CD1c-positive myeloid dendritic cell (primary cell): ENCODE measurements at regions not wholly inside any gene's neighbourhood (a gene's known extent, or its start where the extent isn't known, plus 50 kb on each side); places are given as distances from the start of the nearest gene placed in this dataset.
"Not testable (repeated sequence)": the region's sequence is repeated elsewhere in the genome, so short reads cannot be mapped to it uniquely, and the experiment has no call there.

Source experiments
- DNase-seq: peaks from one replicate; pipeline ENCODE4 v3.0.0-alpha.2; 2016; ENCODE audit errors: extremely low spot score

DNA sequence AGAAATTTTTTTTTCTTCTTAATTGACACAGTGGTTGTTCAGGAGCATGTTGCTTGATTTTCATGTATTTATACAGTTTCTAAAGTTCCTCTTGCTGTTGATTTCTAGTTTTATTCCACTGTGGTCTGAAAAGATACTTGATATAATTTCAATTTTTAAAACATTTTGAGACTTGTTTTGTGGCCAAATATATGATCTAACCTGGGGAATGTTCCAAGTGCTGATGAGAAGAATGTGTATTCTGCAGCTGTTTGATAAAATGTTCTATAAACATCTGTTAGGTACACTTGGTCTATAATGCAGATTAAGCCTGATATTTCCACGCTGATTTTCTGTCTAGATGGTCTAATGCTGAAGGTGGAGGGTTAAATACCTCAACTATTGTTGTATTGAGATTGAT, 151.4 kb upstream of the IFNG-AS1 start:
- no peak for DNase-seq

DNA sequence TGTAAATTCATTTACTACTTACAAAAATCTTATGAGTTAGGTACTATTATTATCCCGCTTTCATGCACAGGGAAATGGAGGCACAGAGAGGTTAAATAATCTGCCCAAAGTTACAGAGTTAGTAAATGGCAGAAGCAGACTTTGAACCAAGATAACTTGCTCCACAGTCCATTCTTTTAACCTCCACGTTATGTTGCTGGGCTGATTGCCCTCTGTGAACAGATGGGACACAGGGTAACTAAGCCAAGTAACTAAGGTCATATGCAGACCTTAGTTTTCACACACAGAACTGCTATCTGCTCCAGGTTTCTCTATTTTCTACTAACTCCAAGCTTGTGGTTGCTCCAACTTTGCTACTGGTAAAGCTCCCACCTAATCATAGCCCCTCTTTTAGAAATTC, 147.1 kb upstream of the IFNG-AS1 start:
- DNase-seq, result no peak

DNA sequence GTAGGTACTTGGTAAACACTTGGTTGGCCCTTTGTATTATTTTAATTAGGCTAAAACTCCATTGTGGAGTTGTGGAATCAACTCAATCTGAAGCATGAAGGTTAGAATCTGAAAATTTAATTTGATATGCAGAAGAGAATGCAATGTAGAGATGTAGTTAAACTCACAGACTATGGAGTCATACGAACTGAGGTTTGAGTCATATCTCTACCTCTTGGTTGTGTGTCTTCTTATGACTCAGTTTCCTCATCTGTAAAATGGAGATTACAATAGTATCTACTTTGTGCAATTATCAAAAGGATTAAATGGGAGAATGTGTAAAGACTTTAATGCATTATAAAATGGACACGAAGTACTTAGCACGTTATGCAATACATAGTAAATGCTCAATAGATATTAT, 146.0 kb upstream of the IFNG-AS1 start:
- DNase-seq, result no peak

DNA sequence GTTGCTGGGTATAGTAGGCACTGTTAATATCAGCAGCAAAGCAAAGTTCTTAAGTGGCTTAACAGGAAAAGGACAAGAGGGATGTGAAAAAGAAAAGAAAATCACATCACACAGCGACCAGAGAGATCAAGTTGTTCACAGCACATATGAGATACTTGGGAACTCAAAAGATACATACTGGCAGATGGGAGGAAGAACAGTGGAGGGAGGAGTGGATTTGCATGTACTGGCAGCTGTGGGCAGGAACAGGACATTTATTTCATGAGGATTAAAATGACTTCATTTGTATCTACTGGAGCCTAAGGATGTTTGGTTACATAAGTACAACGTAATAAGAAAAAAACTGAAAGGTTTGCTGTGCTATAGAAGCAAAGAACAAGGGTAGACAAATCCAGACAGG, 136.5 kb upstream of the IFNG-AS1 start:
- no peak for DNase-seq

DNA sequence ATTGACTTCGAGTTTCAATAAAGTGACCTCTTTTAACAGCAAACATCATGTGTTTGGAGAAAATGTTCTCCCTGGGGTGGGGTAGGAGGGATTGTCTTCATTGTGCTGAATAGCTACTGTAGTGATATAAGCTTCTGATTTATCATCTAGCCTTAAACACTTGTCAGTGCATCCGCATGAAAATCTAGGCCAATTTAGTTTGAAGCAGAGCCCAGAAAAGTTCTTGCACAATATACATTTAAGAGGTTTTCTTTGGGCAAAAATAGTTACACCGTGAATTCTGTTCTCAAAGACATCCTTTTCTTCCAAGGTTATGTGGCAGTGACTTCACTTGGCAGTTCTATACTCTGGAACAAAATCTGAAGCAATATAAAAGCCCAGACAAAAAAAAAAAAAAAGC, 136.0 kb upstream of the IFNG-AS1 start:
- no peak for DNase-seq

DNA sequence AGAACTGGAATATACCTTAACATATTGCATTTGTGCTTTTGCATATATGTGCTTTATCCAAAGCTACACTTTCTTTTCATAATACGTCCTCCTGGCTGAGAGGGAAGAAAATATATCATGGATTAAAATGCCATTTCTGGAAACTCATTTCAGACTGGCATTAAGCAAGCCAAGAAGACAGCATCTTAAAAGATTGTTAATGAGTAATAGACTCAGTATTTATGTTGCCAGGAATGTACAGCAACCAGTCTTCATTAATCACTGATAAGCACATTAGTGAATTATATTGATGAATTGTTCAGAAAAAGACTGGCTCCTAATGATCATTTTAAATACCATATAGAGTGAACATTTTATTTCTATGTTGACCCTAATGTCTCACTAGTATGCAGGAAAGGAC, 134.9 kb upstream of the IFNG-AS1 start:
- DNase-seq, result no peak

DNA sequence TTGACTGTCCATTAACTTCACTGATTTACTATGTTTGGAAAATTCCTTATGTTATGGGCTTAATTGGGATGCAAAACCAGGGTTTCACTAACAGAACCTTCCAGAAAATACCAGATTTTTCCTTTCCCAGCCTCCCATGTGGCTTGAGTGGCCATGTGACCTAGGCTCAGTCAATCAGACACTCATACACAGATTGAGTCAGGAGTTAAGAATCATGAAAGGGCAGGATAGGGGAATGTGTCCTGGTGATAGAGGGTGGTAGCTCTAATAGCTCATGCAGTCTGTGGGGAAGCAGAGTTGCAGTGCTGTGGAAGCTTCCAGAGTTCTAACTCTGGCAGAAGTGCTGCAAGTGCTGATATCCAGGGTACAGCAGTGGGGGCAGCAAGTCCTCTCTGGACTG, 134.1 kb upstream of the IFNG-AS1 start:
- DNase-seq, result no peak

DNA sequence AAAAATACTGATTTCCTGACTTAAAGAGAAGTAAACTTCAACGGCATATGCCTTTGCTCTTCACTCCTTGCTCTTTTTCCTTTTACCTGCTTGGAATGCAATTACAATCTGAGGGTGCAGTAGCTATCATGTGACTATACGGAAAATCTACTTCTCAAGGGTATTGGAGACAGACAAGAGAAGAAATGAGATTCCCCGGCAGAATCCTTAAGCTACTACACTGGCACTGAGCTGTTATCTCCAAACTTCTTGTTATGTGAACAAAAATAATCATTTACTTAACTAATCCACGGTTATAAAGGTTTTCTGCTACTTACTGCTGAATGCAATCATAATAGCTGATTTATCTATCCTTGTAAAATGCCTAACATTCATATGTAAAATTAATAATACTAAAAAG, 118.0 kb upstream of the IFNG-AS1 start:
- no peak for DNase-seq

DNA sequence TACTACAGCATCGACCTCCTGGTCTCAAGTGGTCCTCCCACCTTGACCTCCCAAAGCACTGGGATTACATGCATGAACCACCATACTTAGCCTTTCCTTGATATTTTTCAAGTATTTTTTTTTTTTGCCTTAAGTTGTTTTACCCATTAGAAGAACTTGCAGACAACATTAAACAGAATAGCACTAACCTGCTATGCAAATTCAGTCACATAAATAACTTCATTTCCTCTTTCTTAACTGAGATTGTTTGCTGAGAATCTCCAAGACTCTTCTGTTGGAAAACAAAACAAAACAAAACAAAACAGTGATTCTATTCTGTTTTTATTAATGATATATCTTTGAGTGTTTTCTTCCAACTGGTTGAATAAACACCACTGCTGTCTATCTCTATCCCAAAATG, 115.9 kb upstream of the IFNG-AS1 start:
- no peak for DNase-seq

DNA sequence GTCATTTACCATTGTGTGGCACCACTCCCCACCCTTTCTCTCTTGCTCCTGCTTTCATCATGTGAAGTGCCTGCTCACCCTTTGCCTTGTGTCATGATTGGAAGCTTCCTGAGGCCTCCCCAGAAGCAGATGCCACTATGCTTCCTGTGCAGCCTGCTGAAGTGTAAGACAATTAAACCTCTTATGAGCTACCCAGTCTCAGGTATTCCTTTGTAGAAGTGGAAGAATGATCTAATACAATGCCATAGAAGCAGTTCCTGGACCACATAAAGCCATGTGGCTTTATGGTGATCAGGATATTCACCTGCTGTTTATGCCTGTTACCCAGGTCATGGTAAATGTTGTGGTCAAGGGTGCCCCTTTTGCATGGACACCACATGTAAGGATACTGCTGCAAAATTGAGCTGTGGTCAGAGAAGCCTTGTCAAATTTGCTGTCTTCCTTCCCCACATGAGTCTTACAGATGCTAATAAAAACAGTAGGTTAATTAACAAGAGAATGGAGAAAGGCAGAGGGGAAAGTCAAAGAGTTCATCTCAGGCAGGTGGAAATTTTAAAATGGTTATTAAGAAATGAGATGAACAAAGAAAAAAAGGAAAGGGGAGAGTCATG, 112.8 kb upstream of the IFNG-AS1 start:
- DNase-seq, result no peak

DNA sequence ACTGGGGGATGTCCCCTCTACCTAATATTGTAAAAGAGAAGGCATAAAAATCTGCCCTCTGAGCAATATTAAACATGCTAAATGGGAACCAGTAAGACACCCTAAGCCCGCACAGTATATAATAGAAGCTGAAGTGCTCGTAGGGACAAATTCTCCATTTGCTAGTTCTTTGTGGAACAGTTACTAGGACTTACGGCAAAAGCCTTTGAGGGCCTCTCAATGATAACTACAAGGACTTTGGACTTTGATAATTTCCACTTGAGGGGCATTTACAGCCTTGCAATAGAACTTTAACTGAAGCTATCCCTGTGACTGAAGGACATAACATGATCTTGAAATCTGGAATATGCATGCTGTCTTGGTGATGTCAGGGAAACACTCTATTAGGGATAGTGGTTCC, 111.5 kb upstream of the IFNG-AS1 start:
- no peak for DNase-seq

DNA sequence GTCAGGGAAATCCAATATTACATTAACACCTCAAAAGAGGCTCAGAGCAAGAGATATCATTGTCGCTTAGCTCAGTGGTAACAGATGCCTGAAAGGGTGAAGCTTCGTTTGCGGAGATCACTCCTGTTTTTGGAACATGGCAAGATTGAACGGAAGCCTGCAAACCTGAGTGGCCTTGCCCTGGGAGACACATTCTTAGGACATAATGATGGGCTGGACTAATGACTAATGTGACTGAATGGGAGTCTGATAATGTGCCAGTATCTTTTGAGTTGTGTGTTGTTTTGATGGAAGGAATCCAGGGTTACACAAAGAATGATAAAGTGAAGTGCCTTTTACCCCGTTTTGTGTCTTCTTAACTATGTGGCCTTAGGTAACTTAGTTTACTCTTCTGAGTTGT, 109.3 kb upstream of the IFNG-AS1 start:
- no peak for DNase-seq

DNA sequence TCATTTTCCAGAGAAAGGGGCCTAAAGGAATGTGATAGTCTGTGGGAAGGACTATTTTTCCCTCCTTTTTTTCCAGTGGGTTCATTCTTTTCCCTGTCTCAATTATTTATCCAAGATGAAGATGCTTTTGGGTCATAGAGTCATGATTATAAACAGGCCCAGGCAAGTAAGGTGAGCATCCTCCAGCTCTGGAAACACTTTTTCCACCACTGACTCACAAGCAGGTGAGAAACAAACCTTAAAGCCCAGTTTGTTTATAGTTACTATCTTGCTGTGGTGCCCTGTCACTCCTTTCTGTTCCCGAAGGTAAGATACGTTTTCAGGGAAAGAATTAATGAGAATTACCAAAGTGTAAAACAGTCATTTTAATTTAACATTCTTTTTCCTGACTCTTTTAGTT, 107.7 kb upstream of the IFNG-AS1 start:
- DNase-seq, result no peak

DNA sequence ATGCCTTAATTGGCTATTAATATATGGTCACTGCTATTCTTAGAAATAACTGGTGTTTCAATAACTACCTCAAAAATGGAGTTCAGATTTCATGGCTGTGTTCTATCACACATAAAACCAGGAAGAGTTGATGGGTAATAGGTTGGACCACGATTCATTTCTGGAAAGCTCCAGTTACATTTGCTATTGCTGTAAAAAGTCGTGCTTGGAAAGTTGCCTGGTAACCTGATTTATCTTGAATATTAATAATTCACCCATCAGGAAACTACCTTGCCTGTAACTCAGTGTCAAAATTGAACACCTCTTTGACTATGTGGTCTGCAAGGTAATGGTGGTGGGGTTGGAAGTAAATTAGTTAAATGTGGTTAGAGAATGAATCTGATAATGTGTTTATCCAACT, 104.7 kb upstream of the IFNG-AS1 start:
- DNase-seq, result no peak

DNA sequence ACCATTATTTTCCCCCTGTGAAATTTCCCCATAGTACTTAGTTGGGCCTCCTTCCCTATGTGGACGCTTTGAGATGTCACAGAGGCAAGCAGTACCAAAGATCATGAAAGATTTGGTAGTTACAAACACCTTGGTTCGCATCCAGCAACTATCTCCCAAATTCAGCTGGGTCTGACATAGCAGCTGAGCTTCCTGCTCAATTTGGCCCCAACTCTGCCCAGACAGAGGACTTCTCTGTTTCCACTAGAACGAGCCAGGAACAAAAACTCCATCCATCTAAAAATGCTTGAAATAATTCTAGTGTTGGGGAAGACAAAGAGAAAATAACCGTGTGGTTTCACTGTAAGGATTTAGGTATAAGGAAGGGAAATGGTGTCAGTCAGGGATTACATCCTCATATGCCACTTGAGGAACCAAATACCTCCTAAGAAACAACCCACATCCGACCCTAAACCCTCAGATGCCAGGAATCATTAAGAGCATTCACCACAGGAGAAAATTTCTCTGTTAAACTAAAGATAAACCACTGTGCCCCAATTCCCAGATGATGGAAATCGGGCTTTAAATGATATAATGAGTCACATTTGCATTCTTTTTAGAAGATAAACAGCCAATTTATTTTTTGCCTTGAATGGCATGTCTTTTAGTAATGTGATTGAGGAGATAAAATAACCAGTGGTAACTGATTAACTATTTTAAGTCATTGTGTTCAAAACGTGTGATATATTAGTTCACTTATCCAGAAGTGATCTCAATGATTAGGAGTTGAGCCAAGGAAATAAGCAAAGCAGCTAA, 103.7 kb upstream of the IFNG-AS1 start:
- no peak for DNase-seq

DNA sequence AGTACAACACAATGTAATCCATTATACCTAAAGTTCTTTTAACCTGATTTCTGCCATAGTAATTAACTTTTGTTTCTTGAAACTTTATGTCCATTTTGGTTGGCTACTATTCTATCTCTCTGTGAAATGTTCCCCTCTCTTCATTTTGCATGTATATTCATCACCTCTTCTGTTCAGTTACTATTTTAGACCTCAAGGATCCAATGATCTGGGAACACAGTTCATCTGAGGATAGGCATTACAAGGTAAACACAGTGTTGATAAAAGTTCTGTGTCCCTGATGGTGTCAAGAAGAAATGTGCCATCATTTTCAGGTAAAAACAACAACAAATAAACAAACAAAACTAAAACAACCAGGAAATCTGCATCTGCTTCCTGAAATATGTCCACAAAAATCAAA, 102.2 kb upstream of the IFNG-AS1 start:
- no peak for DNase-seq

DNA sequence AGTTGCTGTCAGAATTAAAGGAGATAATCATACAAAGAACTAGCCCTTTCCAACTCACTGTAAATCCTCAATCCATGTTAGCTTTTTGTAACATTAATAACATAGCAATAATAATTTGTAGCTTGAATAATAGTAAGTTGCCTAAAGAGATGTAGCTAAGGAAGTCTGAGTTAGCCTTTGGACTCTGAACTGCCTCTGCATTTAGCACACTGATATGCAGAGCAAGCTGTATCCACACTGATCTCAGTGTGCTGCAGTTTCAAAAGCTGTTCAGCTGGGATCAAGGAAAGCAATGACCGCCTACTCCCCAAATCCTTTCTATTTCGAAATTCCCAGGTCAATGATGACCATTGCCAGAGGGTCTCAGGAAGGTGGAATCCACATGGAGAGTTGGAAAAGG, 99.3 kb upstream of the IFNG-AS1 start:
- DNase-seq, result no peak

DNA sequence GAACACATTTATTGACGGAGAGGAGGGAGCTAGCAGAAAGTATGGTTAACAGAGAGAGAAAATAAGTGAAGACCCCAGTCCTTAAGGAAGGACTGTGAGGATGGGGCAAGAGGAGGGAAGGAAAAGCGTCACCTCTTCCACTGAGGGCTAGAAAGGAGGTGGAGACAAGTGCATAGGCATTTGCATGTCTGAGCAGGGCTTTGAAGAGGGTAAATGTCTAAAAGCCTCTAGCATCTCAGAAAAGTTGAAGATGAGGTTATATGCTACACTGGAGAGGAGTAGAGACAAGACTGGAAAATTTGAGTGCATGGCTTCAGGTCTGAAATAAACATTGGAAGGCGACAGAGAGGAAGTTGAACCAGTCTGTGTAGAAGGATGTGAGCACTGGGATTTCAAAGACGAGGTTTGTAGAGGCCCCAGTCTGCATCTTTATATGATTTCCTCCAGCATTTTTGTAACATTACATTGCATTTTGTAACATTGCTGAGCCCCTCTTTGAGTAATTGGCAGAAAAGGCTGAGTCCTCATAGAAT, 98.5 kb upstream of the IFNG-AS1 start:
- no peak for DNase-seq

DNA sequence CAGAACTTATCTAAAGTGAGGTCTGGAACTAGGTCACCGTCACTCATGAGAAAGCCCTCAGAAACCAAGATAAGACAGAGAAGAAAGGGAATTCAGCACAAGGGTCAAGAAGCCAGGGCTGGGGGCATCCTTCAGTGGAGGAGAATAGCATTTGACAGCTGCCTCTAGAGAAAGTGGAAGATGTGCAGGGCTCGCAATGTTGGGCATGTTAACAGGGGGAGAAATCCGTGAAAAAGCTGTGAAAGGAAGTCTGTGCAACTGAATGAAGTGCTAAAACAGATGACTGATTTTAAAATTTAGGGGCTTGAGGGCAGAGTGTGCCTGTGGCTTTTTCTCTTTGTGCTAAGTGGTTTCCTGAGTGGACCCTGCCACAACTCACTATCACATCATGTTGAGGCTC, 97.7 kb upstream of the IFNG-AS1 start:
- DNase-seq, result no peak

DNA sequence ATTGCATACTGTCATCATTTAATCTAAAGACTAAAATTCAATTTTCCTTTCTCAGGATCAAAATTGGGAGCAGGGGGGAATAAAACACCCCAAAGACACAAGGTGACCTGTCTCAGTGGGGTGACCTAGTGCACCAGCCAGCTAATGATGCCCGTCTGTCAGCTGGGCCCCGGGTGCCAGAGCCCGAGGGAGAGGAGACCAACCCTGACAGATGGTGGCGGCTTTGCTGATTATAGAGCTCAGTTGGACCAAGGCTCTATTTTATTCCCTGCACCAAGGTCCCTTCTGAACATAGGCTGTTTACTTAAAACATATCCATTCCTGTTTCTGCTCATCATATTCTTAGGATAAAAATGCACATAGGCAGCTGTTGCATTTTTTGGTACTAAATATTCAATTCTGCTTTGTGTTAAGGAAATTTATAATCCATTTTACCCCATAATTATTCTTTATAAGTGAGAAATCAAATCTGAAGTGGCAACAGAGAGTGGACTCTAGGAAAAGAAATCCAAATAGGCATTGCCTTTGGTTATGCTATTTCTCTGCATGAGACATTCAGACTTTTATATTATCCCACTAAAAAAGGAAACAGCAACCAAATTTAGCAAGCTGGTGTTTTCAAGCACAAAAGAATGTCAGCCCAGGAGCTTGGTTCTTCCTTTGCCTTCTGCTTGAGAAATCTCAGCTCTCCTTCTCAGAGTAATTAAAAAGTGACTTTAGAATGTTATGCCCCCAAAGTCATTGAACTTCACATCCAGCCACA, 96.8 kb upstream of the IFNG-AS1 start:
- DNase-seq, result no peak

DNA sequence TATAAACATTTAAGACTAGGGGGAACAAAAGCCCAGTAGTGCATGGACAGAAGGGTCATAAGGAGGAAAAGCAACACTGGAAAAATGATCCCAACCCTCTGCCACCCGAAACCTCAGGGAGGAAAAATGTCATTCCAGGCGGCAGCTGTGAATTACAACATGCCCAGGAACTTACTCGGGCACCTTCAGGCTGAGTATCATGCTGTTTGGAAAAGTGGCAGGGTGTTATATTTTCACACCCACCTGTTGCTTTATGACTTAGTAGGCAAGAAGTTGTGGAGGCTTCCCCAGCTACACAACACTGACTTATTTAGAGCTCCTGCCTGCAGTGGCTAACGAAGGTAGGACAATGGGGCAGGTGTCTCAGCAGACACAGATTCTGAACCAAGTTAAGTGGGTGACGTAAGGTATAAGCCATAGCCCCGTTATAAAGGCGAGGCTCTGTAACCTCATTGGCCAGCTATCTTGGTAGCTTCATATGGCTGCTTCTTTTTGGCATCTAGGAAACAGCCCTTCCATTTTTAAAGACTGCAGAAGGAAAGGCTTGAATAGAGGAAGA, 96.1 kb upstream of the IFNG-AS1 start:
- no peak for DNase-seq

DNA sequence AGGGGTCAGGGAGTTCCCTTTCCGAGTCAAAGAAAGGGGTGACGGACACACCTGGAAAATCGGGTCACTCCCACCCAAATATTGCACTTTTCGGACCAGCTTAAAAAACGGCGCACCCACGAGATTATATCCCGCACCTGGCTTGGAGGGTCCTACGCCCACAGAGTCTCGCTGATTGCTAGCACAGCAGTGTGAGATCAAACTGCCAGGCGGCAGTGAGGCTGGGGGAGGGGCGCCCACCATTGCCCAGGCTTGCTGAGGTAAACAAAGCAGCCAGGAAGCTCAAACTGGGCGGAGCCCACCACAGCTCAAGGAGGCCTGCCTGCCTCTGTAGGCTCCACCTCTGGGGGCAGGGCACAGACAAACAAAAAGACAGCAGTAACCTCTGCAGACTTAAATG, 88.8 kb upstream of the IFNG-AS1 start:
- not testable (repeated sequence) for DNase-seq
